NCI-H82 (cell line): ENCODE measurements at regions not wholly inside any gene's neighbourhood (a gene's known extent, or its start where the extent isn't known, plus 50 kb on each side); places are given as distances from the start of the nearest gene placed in this dataset.
"Not testable (repeated sequence)": the region's sequence is repeated elsewhere in the genome, so short reads cannot be mapped to it uniquely, and the experiment has no call there.

Experiments
- DNase-seq: peaks from one replicate; lab custom pipeline; 2025; lab: John Stamatoyannopoulos, UW

GRCh38 chr6:164378330-164378729 is 931.1 kb downstream of the C6orf118 start:
- DNase-seq = no peak

GRCh38 chr6:164377348-164377918 is 932.0 kb downstream of the C6orf118 start:
- no peak for DNase-seq

- no peak for DNase-seq
These were observed 938.6 kb downstream of the C6orf118 start for GRCh38 chr6:164370773-164371172.

DNA sequence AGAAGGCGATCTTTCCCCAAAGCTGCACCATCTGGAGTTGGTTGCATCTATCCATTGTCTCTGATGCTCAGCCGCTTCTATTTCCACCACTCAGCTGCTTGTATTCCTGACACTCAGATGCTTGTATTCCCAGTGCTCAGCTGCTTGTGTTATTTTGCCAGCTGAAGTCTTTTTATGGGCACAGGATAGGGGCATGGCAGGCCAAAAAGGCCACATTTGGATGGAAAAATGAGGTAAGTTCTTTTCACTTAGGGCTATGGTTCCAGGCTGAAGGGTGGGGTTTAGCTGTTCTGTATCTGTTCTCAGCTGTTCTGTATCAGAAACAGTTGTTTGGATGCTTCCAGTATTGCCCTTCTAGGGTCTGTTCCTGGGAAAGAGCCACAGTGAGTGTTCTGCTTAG is 944.9 kb downstream of the QKI start:
- DNase-seq = no peak

DNA sequence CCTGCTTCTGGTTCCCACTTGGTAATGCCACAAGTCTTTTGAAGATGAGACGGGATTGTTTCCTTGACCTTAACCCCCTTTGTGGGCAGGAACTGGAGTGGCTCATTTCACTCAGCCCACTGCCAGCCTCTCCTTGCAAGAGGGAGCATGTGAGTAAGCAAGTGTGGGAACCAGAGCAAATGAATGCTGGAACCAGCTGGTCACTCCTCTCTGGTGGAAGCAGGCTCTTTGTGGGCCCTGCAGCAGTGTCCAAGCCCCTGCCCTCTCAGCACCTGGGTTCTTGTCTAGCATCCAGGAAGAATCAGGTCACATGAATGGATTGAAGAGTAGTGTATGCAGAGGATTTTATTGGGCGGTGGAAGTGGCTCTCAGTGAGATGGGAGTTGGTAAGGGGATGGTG is 944.5 kb downstream of the QKI start:
- no peak for DNase-seq

DNA sequence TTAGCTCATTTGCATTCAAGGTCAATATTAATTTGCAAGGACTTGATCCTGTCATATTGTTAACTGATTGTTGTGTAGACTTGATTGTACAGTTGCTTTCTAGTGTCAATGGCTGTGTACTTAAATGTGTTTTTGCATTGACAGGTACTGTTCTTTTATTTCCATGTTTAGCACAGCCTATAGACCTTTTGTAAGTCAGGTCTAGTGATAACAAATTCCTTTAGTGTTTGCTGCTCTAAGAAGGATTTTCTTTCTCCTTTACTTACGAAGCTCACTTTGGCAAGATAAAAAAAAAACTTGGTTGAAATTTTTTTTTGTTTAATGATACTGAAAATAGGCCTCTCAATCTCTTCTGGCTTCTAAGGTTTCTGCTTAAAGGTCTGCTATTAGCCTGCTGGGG is 942.3 kb downstream of the QKI start:
- no peak for DNase-seq

GRCh38 chr6:164347455-164347854 is 932.9 kb downstream of the QKI start:
- DNase-seq = no peak

DNA sequence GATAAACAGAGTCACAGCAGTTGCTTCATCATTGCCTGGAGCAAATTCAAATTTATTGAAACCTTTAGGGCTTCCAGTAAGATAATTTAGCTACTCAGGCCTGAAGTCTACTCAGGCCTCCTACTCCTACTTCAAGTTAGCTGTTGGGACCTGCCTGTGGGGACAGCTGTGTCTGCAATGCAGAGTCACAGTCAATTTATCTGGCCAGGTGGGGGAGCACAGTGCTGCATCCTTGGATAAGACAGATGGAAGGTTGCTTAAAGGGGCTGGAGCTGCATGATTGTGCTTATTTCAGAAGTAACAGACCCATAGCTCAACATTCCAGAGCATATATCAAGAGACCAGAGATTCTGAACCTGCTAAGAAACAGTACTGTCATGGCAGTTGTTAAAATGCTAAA is 932.1 kb downstream of the QKI start:
- DNase-seq = no peak

- DNase-seq = no peak
These were observed 931.4 kb downstream of the QKI start for GRCh38 chr6:164345806-164346496.

- no peak for DNase-seq
These were observed 930.8 kb downstream of the QKI start for GRCh38 chr6:164345327-164345726.

- no peak for DNase-seq
These were observed 930.3 kb downstream of the QKI start for GRCh38 chr6:164344801-164345291.

DNA sequence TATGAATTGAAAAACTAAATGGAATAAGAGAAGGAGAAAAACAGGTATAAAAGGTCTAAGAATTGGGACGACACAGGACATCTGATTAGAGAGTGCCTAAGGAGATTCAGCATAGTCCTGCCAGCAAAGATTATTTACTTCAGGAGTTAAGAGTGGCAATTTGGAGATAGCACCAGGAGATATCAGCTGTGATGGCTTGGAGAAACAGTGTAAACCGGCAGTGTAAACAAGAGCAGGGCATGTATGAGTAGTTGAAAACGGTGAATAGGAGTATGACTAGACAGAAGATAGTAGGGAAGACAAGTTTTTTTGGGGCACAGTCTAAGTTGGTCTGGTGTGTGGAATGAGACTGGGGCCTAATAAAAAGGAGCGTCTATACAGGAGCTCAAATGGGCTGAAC is 924.9 kb downstream of the QKI start:
- not testable (repeated sequence) for DNase-seq

GRCh38 chr6:164337925-164338397 is 923.4 kb downstream of the QKI start:
- DNase-seq = no peak

DNA sequence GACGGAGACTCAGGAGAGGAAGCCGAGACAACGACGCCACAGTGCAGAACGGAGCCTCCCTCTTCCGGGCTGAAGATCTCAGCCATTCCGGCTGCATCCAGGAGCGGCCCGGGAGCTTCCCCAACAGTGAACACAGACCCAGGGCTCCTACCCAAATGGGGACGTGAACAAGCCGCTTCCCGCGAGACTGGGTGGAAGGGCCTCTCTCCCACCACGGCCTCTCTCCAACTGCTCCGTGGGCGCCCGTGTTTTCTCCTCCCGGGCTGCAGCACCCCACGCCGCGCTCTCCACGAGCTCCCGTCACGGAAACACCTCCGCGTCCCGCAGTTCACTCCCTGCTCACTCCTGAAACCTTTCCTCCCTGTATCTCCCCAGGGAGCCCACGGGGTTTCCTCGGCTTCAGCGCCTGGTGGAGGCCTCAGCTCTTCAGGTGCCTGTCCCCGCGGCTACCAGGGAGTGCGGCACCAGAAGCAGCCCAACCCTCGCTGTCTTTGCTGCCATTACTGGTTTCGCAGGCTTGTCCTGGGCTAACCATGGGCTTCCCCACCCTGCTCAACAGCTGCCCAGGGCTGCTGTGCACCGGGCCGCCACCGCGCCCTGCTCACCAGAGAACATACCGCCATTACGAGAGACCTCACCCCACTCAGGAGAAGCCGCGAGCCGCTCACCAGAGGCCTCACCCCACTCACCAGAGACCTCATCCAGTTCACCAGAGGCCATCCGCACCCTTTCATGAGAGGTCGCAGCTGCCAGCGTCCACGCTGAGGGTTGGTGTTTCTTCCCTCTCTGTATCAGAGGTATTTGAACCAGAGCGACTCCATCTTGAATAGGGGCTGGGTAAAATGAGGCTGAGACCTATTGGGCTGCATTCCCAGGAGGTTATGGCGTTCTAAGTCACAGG is 922.8 kb downstream of the QKI start:
- no peak for DNase-seq

DNA sequence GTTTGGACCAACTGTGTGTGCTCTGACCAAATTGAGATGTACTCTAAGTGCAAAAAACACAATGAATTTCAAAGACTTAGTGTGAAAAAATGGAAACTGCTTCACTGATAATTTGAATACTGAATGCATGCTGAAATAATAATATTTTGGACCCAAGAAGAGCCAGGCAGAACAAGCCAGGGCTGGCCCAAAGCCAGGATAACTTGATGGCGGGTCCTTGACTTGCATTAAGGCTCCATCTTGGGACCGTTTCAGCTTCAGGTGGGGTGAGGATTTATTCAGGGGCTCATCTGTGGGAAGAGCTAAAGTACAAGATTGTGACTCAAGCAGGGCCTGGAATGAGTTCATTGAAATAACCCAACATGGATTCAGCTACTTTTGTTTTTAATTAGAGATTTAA is 921.9 kb downstream of the QKI start:
- no peak for DNase-seq

DNA sequence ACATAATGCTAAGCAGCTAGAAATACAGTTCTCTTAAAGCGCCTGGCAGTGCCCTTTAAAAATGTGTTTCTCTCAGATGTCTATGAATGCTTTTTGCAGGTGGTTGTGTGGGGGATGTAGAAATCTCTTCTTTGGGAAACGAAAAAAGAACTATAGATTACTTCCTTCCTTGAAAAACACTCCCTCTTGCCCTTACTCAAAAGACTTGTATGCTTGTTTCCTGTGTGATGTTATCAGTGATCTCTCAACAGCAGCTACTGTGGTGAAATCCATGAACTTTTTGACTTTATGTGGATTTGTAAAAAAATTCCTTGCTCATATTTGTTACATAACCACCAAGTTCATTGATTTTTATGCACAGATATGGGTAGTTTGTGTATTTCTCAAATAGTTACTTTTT is 916.5 kb downstream of the QKI start:
- DNase-seq = no peak

GRCh38 chr6:164325168-164325567 is 910.6 kb downstream of the QKI start:
- DNase-seq = no peak

DNA sequence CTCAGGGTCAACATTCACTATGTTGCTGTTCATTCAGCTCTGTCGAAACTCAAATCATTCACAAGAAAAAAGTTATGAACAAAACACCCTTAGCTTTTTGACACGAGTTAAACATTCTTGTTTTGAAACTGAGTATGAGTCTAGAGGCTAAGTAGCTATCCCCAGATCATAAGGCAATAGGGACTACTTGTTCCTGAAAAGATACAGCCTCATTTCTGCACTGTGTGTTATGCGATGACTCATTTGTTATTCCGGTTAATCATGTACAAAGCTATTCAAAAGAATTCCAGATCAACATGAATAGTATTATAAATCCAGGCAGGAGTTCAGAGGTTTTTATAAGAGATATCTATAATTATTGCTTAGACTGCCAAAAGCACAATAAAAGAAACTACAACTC is 908.0 kb downstream of the QKI start:
- DNase-seq = no peak

GRCh38 chr6:164321297-164321696 is 906.8 kb downstream of the QKI start:
- no peak for DNase-seq

- DNase-seq = no peak
These were observed 900.9 kb downstream of the QKI start for GRCh38 chr6:164315376-164315775.

DNA sequence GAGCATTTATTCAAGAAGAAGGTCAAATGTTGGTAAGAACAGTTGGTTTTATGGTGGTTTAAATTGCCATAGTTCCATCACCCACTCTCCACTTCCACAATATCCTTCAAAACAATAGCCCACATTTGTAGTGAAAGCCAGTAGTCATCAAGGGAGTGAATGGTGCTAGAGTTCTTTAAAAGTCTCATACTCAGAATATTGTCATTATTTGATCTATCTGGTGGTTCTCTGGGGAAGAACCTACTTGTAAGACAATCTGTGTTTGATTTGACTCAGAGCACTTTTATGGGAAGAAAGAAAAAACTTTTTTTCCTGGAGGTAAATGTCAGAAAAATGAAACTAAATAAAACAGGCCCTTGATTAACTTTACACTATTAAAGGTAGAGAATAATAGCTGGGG is 893.8 kb downstream of the QKI start:
- DNase-seq = no peak

DNA sequence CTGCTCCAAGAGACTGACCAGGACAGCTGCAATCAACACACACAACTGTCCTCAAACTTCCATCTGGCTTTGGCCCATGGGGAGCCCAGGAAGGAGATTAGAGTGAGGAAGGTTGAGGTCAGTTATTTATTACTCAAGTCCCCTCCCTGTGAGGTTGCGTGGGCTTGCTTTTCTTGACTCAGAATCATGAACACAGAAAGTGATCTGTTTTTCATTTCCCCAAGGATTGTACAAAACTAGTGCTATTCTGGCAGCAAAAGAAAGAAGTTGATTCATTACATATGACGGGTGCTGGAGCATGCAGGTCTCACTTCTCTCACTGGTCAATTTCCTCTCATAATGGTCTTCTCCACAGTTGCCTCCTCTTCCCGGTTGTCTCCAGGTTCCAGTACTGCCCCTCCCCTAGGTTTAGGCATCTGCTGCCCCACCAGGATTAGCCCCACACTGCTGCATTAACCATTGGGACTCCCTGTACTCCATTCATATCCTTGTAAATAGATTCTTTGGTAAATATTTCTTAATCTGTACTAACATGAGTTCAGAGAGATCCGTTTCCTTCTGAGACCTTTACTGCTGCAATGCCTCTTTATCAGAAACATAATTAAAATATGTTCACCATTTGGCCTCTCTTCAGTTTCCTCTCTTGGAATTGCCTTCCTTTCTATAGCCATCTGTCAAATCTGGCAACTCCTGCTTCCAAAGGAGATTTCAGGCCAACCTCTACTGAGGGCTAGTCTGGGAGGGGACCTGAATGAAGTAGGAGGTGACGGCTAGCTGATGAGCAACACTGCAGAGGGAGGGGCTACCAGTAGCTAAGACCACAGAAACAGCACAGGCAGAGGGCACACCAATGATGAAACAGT is 888.8 kb downstream of the QKI start:
- DNase-seq = no peak
